H1 (cell line): ENCODE measurements at regions not wholly inside any gene's neighbourhood (a gene's known extent, or its start where the extent isn't known, plus 50 kb on each side); places are given as distances from the start of the nearest gene placed in this dataset.

Source experiments
- ATF2 ChIP-seq: IDR thresholded peaks from 2 replicates; pipeline ENCODE4 v1.6.1; 2012; ENCODE audit warnings: low read length, inconsistent platforms
- BACH1 ChIP-seq: IDR thresholded peaks from 2 replicates; pipeline ENCODE4 v1.6.1; 2012; ENCODE audit warnings: low read length, improper control_type of control experiment
- BCL11A ChIP-seq, 2 experiments: IDR thresholded peaks; one replicate each; pipeline ENCODE4 v1.6.1; 2011; ENCODE audit warnings: low read depth in 2 of 2, low read length in 2 of 2, mild to moderate bottlenecking in 2 of 2
- BRCA1 ChIP-seq: IDR thresholded peaks from 2 replicates; pipeline ENCODE4 v1.6.1; 2012; ENCODE audit warnings: low read depth, low read length, improper control_type of control experiment
- CHD2 ChIP-seq: IDR thresholded peaks from 2 replicates; pipeline ENCODE4 v1.6.1; 2012; ENCODE audit warnings: low read length, improper control_type of control experiment
- CHD7 ChIP-seq: fragments of 300-600 bp; sonication (generic); IDR thresholded peaks from 2 replicates; pipeline ENCODE4 v1.7.1; 2012; ENCODE audit warnings: low read length, moderate library complexity, mild to moderate bottlenecking, inconsistent platforms; ENCODE audit not compliant: insufficient replicate concordance
- CREB1 ChIP-seq: IDR thresholded peaks from 2 replicates; pipeline ENCODE4 v1.6.1; 2012; ENCODE audit warnings: inconsistent platforms
- EP300 ChIP-seq, 2 experiments: IDR thresholded peaks; 1 replicate in 1 of 2; 2 replicates in 1 of 2; pipeline ENCODE4 v1.6.1; 2011 to 2012; ENCODE audit warnings: low read depth in 2 of 2, low read length in 2 of 2, mild to moderate bottlenecking in 2 of 2, borderline replicate concordance in 1 of 2, inconsistent platforms in 1 of 2, moderate library complexity in 1 of 2
- FOSL1 ChIP-seq: IDR thresholded peaks from 2 replicates; pipeline ENCODE4 v1.6.1; 2011; ENCODE audit warnings: mild to moderate bottlenecking, low read depth, low read length, moderate library complexity; ENCODE audit not compliant: insufficient read depth
- NANOG ChIP-seq: IDR thresholded peaks from 2 replicates; pipeline ENCODE4 v1.6.1; 2011; ENCODE audit warnings: low read length, low read depth, mild to moderate bottlenecking, inconsistent platforms; ENCODE audit not compliant: insufficient read depth, poor library complexity, severe bottlenecking
- POLR2A ChIP-seq, 2 experiments: IDR thresholded peaks; 1 replicate in 1 of 2; 2 replicates in 1 of 2; pipeline ENCODE4 v1.6.1; 2011; ENCODE audit warnings: low read depth in 2 of 2, low read length in 2 of 2, mild to moderate bottlenecking in 2 of 2; ENCODE audit errors: control extremely low read depth in 1 of 2
- TCF12 ChIP-seq: IDR thresholded peaks from 2 replicates; pipeline ENCODE4 v1.6.1; 2011; ENCODE audit warnings: low read depth, mild to moderate bottlenecking, low read length

GRCh38 chr5:3856036-3856435 lies 260.4 kb downstream of the IRX1 start (continued):
- TF ChIP-seq CHD7, result no peak
- TF ChIP-seq FOSL1, result no peak
- TF ChIP-seq TCF12, result no peak
- TF ChIP-seq ATF2, result no peak
- TF ChIP-seq POLR2A (IDR thresholded peaks at IDR 0.05; ENCODE audit: control extremely low read depth in 1 of 2, low read depth in 2 of 2, low read length in 2 of 2), result no peak
- TF ChIP-seq BRCA1, result no peak
- no peak for TF ChIP-seq BCL11A (IDR thresholded peaks at IDR 0.05; ENCODE audit: low read depth in 2 of 2, low read length in 2 of 2)
- no peak for TF ChIP-seq CHD2
- TF ChIP-seq CREB1, result no peak
- no peak for TF ChIP-seq EP300 (IDR thresholded peaks at IDR 0.05; ENCODE audit: borderline replicate concordance in 1 of 2, low read depth in 2 of 2, low read length in 2 of 2)
- no peak for TF ChIP-seq BACH1
- TF ChIP-seq NANOG, result no peak
